ENCODE measurements at regions not wholly inside any gene's neighbourhood (a gene's known extent, or its start where the extent isn't known, plus 50 kb on each side); places are given as distances from the start of the nearest gene placed in this dataset.

DNA sequence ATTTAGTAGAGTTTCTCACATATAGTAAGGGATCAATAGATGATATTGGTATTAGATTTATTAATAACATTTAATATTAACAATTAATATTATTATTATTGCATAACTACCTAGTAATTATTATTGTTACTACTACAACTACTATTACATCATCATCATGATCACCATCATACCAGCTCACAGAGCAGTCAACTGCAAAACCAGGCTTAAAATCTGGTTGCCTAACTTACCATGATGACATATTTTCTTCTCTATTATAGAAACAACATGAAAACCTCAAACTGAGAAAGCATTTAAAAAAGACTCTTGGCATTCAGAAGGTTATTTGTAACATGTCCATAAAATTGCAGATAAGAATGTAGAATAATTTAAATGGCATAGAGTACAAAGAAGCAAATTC lies 247.0 kb upstream of the TTC29 start:
- no peak for TF ChIP-seq MYC (IDR thresholded peaks at IDR 0.05; ENCODE audit: low read depth, low read length)
- TF ChIP-seq, protein P1, sequence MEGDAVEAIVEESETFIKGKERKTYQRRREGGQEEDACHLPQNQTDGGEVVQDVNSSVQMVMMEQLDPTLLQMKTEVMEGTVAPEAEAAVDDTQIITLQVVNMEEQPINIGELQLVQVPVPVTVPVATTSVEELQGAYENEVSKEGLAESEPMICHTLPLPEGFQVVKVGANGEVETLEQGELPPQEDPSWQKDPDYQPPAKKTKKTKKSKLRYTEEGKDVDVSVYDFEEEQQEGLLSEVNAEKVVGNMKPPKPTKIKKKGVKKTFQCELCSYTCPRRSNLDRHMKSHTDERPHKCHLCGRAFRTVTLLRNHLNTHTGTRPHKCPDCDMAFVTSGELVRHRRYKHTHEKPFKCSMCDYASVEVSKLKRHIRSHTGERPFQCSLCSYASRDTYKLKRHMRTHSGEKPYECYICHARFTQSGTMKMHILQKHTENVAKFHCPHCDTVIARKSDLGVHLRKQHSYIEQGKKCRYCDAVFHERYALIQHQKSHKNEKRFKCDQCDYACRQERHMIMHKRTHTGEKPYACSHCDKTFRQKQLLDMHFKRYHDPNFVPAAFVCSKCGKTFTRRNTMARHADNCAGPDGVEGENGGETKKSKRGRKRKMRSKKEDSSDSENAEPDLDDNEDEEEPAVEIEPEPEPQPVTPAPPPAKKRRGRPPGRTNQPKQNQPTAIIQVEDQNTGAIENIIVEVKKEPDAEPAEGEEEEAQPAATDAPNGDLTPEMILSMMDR (IDR thresholded peaks at IDR 0.05; ENCODE audit: low read depth, low read length) = no peak
